Endothelial cell of umbilical vein (primary cell): ENCODE measurements at regions not wholly inside any gene's neighbourhood (a gene's known extent, or its start where the extent isn't known, plus 50 kb on each side); places are given as distances from the start of the nearest gene placed in this dataset.

ENCODE experiments used
- BruUV-seq: library from RNA; stranded (reverse); fragments of 400-500 nt; replicated peaks from 2 replicates; lab custom pipeline; 2021; lab: Mats Ljungman, UMichigan
- CTCF ChIA-PET: fragments of 300-600, 350-600 bp; sonication (Branson Sonifier 250); formaldehyde crosslinking; loops from one replicate; lab custom pipeline; 2021; ENCODE audit warnings: antibody characterized with exemption, inconsistent platforms; lab: Charles Lee
- POLR2A ChIA-PET: fragments of 300-600, 350-600 bp; sonication (Branson Sonifier 250); formaldehyde crosslinking; loops from one replicate; lab custom pipeline; 2021; ENCODE audit warnings: antibody characterized with exemption, inconsistent platforms; lab: Charles Lee
- DNase-seq: peaks from one replicate; pipeline ENCODE4 v3.0.0-alpha.2; 2011; ENCODE audit warnings: low read depth, low spot score
- FAIRE-seq: peaks from 2 replicates; lab custom pipeline; 2011; peaks lifted over from hg19 to GRCh38; lab: Jason Lieb, UNC
- H2AFZ ChIP-seq: 2 replicates; pipeline ENCODE4 v1.6.0; 2012; ENCODE audit warnings: low read depth, low read length, control low read depth, inconsistent platforms
- H3K27ac ChIP-seq: 2 replicates; pipeline ENCODE4 v1.5.1; 2011; ENCODE audit warnings: low read depth, mild to moderate bottlenecking, control low read depth, low read length, moderate library complexity; ENCODE audit not compliant: insufficient read depth
- H3K27me3 ChIP-seq, 2 experiments: 2 replicates each; pipeline versions ENCODE4 v1.6.0 to v1.6.1; 2011; ENCODE audit warnings: low read length in 2 of 2, mixed read lengths in 1 of 2; ENCODE audit not compliant: control insufficient read depth in 2 of 2, insufficient read depth in 2 of 2
- H3K36me3 ChIP-seq, 2 experiments: 2 replicates in 1 of 2; 3 replicates in 1 of 2; pipeline ENCODE4 v1.5.1; 2011; ENCODE audit warnings: low read length in 2 of 2, mild to moderate bottlenecking in 1 of 2, moderate library complexity in 1 of 2; ENCODE audit not compliant: control insufficient read depth in 2 of 2, insufficient read depth in 2 of 2; ENCODE audit errors: extremely low read depth in 1 of 2
- H3K4me1 ChIP-seq: 3 replicates; pipeline ENCODE4 v1.5.1; 2011; ENCODE audit warnings: mild to moderate bottlenecking, low read length; ENCODE audit not compliant: control insufficient read depth, insufficient read depth; ENCODE audit errors: extremely low read depth
- H3K4me2 ChIP-seq: 2 replicates; pipeline ENCODE4 v1.6.1; 2011; ENCODE audit warnings: low read length, control low read depth, mixed read lengths; ENCODE audit not compliant: insufficient read depth
- H3K4me3 ChIP-seq, 3 experiments: fragments of 200-600 bp in 1 of 3; sonication (generic), shearing (Covaris generic) in 1 of 3; replicated peaks in 1 of 3; 2 replicates each; pipeline ENCODE4 v1.5.1; 2011 to 2016; ENCODE audit warnings: control low read depth in 3 of 3, low read length in 3 of 3, mild to moderate bottlenecking in 2 of 3, inconsistent platforms in 1 of 3, low read depth in 1 of 3, moderate library complexity in 1 of 3; ENCODE audit not compliant: insufficient read depth in 1 of 3
- H3K79me2 ChIP-seq: 2 replicates; pipeline ENCODE4 v1.6.0; 2012; ENCODE audit warnings: low read length, inconsistent platforms; ENCODE audit not compliant: control insufficient read depth, insufficient read depth
- H3K9ac ChIP-seq: replicated peaks from 2 replicates; pipeline ENCODE3; 2011; ENCODE audit warnings: low read length, control low read depth; ENCODE audit not compliant: insufficient read depth; ENCODE audit errors: extremely low read depth
- H3K9me1 ChIP-seq: replicated peaks from 3 replicates; pipeline ENCODE4 v1.6.0; 2011; ENCODE audit warnings: mild to moderate bottlenecking, low read length; ENCODE audit not compliant: control insufficient read depth, insufficient read depth; ENCODE audit errors: extremely low read depth
- H3K9me3 ChIP-seq: replicated peaks from 2 replicates; pipeline ENCODE4 v1.5.1; 2012; ENCODE audit warnings: low read length, inconsistent platforms; ENCODE audit not compliant: control insufficient read depth, insufficient read depth
- H4K20me1 ChIP-seq: replicated peaks from 2 replicates; pipeline ENCODE3; 2011; ENCODE audit warnings: mild to moderate bottlenecking, low read length; ENCODE audit not compliant: control insufficient read depth, insufficient read depth; ENCODE audit errors: extremely low read depth
- EZH2 ChIP-seq: IDR thresholded peaks from 2 replicates; pipeline ENCODE4 v1.6.1; 2012; ENCODE audit warnings: borderline replicate concordance, low read depth, mild to moderate bottlenecking, moderate library complexity, low read length, inconsistent platforms; ENCODE audit not compliant: severe bottlenecking
- FOS ChIP-seq: IDR thresholded peaks from 2 replicates; pipeline ENCODE4 v1.6.1; 2011; ENCODE audit warnings: mild to moderate bottlenecking, low read length, moderate library complexity, borderline replicate concordance; ENCODE audit not compliant: insufficient read depth
- JUN ChIP-seq: IDR thresholded peaks from 2 replicates; pipeline ENCODE4 v1.6.1; 2011; ENCODE audit warnings: borderline replicate concordance, low read depth; ENCODE audit not compliant: insufficient read length, insufficient read depth
- MAX ChIP-seq: IDR thresholded peaks from 2 replicates; pipeline ENCODE4 v1.6.1; 2011; ENCODE audit not compliant: insufficient read depth, insufficient read length
- MYC ChIP-seq: IDR thresholded peaks from one replicate; pipeline ENCODE4 v1.6.1; 2011; ENCODE audit warnings: mild to moderate bottlenecking, low read depth, low read length
- POLR2A ChIP-seq: IDR thresholded peaks from 2 replicates; pipeline ENCODE4 v1.6.1; 2012; ENCODE audit warnings: low read depth, mild to moderate bottlenecking, control low read depth, low read length
- dilution Hi-C: fragments of 300-500 bp; cut with MboI; formaldehyde crosslinking; loops from one replicate; pipeline ENCODE4 v1.15.0; 2019; ENCODE audit warnings: low sequenced_read_pairs; ENCODE audit not compliant: extremely low pct_ligation_motif_present
- intact Hi-C: fragments of 100-400 bp; cut with micrococcal nuclease; formaldehyde crosslinking; loops from one replicate; pipeline ENCODE4 v1.10.0; 2022

GRCh38 chr13:26962671-26963070, 202.1 kb upstream of the GPR12 start:
- Histone ChIP-seq H3K27ac (no peak overlapping the region), H3K79me2 (no peaks in the 10 kb centered on the region), H4K20me1 (no peaks in the 10 kb centered on the region), H2AFZ (no peak overlapping the region), H3K36me3 (no peaks in the 10 kb centered on the region), H3K4me1 (no peaks in the 10 kb centered on the region), H3K27me3 (no peaks in the 10 kb centered on the region), H3K4me2 (no peak overlapping the region), H3K9me3 (no peaks in the 10 kb centered on the region), H3K9me1 (no peaks in the 10 kb centered on the region), H3K9ac (no peak overlapping the region), H3K4me3 (no peak overlapping the region)
- dilution Hi-C loops, result no loop called here
- no TSS peak for BruUV-seq
- no peak for FAIRE-seq
- TF ChIP-seq MYC (no peak), POLR2A (no peak), JUN (no peak), MAX (no peak), EZH2 (no peak)
- intact Hi-C loops, result no loop called here
- DNase-seq, result no peak
- POLR2A ChIA-PET, result no interaction called here
- CTCF ChIA-PET, result interaction anchor here (1.2 kb wide), 1 partner anchor 397 kb away, joined by 3 read pairs; no protein-coding TSS in a partner anchor

- no TSS peak for BruUV-seq
- dilution Hi-C loops, result no loop called here
- no peaks in the 10 kb centered on the region for H3K9me1 ChIP-seq
- no peak overlapping the region for H3K4me2 ChIP-seq
- no peaks in the 10 kb centered on the region for H3K9me3 ChIP-seq
- H2AFZ ChIP-seq, result no peak overlapping the region
- no peak overlapping the region for H3K4me3 ChIP-seq
- FAIRE-seq (no peak), DNase-seq (no peak)
- ChIA-PET CTCF (no interaction called here), POLR2A (no interaction called here)
- H3K27me3 ChIP-seq, result no peaks in the 10 kb centered on the region
- no peaks in the 10 kb centered on the region for H3K79me2 ChIP-seq
- H3K36me3 ChIP-seq, result no peaks in the 10 kb centered on the region
- H3K9ac ChIP-seq, result no peak overlapping the region
- no peak for TF ChIP-seq MAX
- TF ChIP-seq FOS, result no peak
- TF ChIP-seq MYC, result no peak
- TF ChIP-seq EZH2, result no peak
- no peak overlapping the region for H3K27ac ChIP-seq
- intact Hi-C loops, result no loop called here
- H4K20me1 ChIP-seq, result no peaks in the 10 kb centered on the region
- no peaks in the 10 kb centered on the region for H3K4me1 ChIP-seq
These were observed 201.5 kb upstream of the GPR12 start for GRCh38 chr13:26961890-26962615.
